ENCODE measurements at regions not wholly inside any gene's neighbourhood (a gene's known extent, or its start where the extent isn't known, plus 50 kb on each side); places are given as distances from the start of the nearest gene placed in this dataset.

DNA sequence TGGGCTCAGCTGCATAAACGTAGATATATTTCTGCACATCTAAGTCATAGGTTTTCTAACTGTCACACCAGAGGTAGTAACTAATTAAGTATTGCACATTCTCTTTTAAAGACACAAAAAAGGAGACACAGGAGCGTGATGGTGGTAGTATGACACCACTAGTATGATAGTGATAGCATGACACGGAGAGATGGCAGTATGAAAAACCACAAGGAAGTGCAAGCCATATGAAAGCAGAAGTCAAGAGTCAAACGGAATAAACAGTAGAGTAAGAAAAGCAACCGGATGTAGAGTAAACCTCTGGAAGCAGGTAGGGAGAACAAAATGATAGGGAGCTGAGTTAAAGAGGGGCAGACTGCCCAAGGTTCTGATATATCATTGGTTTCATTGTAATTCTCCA, 382.2 kb upstream of the INTU start:
- H3K9me2 ChIP-seq (replicated peaks; ENCODE audit: insufficient read depth, low read length): no peaks in the 10 kb centered on the region
- H3K27me3 ChIP-seq (replicated peaks; ENCODE audit: insufficient read depth, low read length): no peaks in the 10 kb centered on the region
- H3K9me3 ChIP-seq (replicated peaks; ENCODE audit: insufficient read depth, low read length): no peaks in the 10 kb centered on the region
- DNase-seq: no peak
- no peak overlapping the region for H3K9ac ChIP-seq (ENCODE audit: low read length)
- 0 out of 2 replicates have a peak, but pooled peaks cover 4% of the 10 kb centered on the region for H3K4me1 ChIP-seq (ENCODE audit: low read length)
- H3F3A ChIP-seq (ENCODE audit: insufficient read depth, low read length): no peaks in the 10 kb centered on the region
- H3K4me3 ChIP-seq (ENCODE audit: low read length): no peak overlapping the region
- no peak overlapping the region for H3K27ac ChIP-seq (ENCODE audit: low read length)
- no peaks in the 10 kb centered on the region for H3K79me2 ChIP-seq (ENCODE audit: low read length)
- no peaks in the 10 kb centered on the region for H4K20me1 ChIP-seq (ENCODE audit: insufficient read depth, low read length)
- TF ChIP-seq EZH2 (optimal IDR thresholded peaks at IDR 0.05; ENCODE audit: low read depth, low read length): no peak
- no peak for TF ChIP-seq CTCF (IDR thresholded peaks at IDR 0.05; ENCODE audit: low read length)
- TF ChIP-seq EZH2phosphoT487 (IDR thresholded peaks at IDR 0.05; ENCODE audit: low read length): no peak
- H2AFZ ChIP-seq (ENCODE audit: low read length): no peak overlapping the region
- no peak overlapping the region; the same call in 1 of the 2 replicates for H3K4me2 ChIP-seq (ENCODE audit: low read depth, low read length)
- H3K36me3 ChIP-seq (replicated peaks; ENCODE audit: insufficient read depth, low read length): no peaks in the 10 kb centered on the region

DNA sequence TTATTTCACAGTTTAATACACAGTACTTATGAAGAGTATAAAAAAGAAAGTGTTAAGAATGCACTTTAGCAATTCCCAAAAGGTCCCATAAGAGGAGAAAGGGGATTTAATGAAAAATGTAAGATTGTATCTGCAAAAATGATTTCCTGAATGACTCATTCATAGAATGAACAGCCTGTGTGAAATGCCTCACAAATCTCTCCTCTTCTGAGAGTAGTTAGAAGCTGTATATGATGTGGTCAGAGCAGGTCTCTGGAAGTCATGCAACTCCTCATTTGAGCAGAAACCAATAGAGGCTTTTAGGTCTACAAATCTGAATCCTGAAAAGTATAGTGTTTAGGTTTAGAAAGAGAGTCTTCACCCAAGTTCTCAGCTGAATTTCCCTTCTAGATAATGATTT, 381.3 kb upstream of the INTU start:
- Histone ChIP-seq H3K9me3 (replicated peaks; ENCODE audit: insufficient read depth, low read length) (no peaks in the 10 kb centered on the region), H3K27me3 (replicated peaks; ENCODE audit: insufficient read depth, low read length) (no peaks in the 10 kb centered on the region), H2AFZ (ENCODE audit: low read length) (no peak overlapping the region), H3K4me1 (ENCODE audit: low read length) (0 out of 2 replicates have a peak, but pooled peaks cover 4% of the 10 kb centered on the region), H4K20me1 (ENCODE audit: insufficient read depth, low read length) (no peaks in the 10 kb centered on the region), H3K27ac (ENCODE audit: low read length) (no peak overlapping the region), H3K4me2 (ENCODE audit: low read depth, low read length) (no peak overlapping the region), H3K79me2 (ENCODE audit: low read length) (no peaks in the 10 kb centered on the region), H3K4me3 (ENCODE audit: low read length) (no peak overlapping the region), H3K36me3 (replicated peaks; ENCODE audit: insufficient read depth, low read length) (no peaks in the 10 kb centered on the region), H3K9ac (ENCODE audit: low read length) (no peak overlapping the region), H3F3A (ENCODE audit: insufficient read depth, low read length) (no peaks in the 10 kb centered on the region), H3K9me2 (replicated peaks; ENCODE audit: insufficient read depth, low read length) (no peaks in the 10 kb centered on the region)
- no peak for TF ChIP-seq CTCF (IDR thresholded peaks at IDR 0.05; ENCODE audit: low read length)
- no peak for TF ChIP-seq EZH2 (optimal IDR thresholded peaks at IDR 0.05; ENCODE audit: low read depth, low read length)
- TF ChIP-seq EZH2phosphoT487 (IDR thresholded peaks at IDR 0.05; ENCODE audit: low read length): no peak
- peak; percentile 13 for DNase-seq

- no peak for DNase-seq
- no peaks in the 10 kb centered on the region for H3K4me1 ChIP-seq (ENCODE audit: low read length)
- no peaks in the 10 kb centered on the region for H3K9me3 ChIP-seq (replicated peaks; ENCODE audit: insufficient read depth, low read length)
- H3K27me3 ChIP-seq (replicated peaks; ENCODE audit: insufficient read depth, low read length): no peaks in the 10 kb centered on the region
- TF ChIP-seq CTCF (IDR thresholded peaks at IDR 0.05; ENCODE audit: low read length): no peak
- TF ChIP-seq EZH2 (optimal IDR thresholded peaks at IDR 0.05; ENCODE audit: low read depth, low read length): no peak
- no peak for TF ChIP-seq EZH2phosphoT487 (IDR thresholded peaks at IDR 0.05; ENCODE audit: low read length)
- no peaks in the 10 kb centered on the region for H4K20me1 ChIP-seq (ENCODE audit: insufficient read depth, low read length)
- H3K9ac ChIP-seq (ENCODE audit: low read length): no peak overlapping the region
- H3K36me3 ChIP-seq (replicated peaks; ENCODE audit: insufficient read depth, low read length): no peaks in the 10 kb centered on the region
- H3K79me2 ChIP-seq (ENCODE audit: low read length): no peaks in the 10 kb centered on the region
- no peak overlapping the region for H3K4me3 ChIP-seq (ENCODE audit: low read length)
- no peak overlapping the region for H3K27ac ChIP-seq (ENCODE audit: low read length)
- H3F3A ChIP-seq (ENCODE audit: insufficient read depth, low read length): no peaks in the 10 kb centered on the region
- H3K9me2 ChIP-seq (replicated peaks; ENCODE audit: insufficient read depth, low read length): no peaks in the 10 kb centered on the region
- H2AFZ ChIP-seq (ENCODE audit: low read length): no peak overlapping the region
- no peak overlapping the region for H3K4me2 ChIP-seq (ENCODE audit: low read depth, low read length)
Observed at GRCh38 chr4:127256500-127256899, 376.3 kb upstream of the INTU start.
